Mucosa of descending colon (tissue), 3 donors: ENCODE measurements at regions not wholly inside any gene's neighbourhood (a gene's known extent, or its start where the extent isn't known, plus 50 kb on each side); places are given as distances from the start of the nearest gene placed in this dataset.

Experiments used
- ATAC-seq: fragments of 200-7000 bp; cut with Tn5 transposase; one replicate; pipeline ENCODE4 v1.9.1; 2020; ENCODE audit warnings: mild to moderate bottlenecking, moderate library complexity
- DNase-seq, 3 donors: peaks; one replicate each; pipeline ENCODE4 v3.0.0-alpha.2; 2020
- H3K36me3 ChIP-seq: fragments of 200-600 bp; one replicate; pipeline ENCODE4 v1.8.0; 2021; ENCODE audit warnings: low read depth, mild to moderate bottlenecking
- H3K4me1 ChIP-seq: fragments of 200-600 bp; one replicate; pipeline ENCODE4 v1.8.0; 2021; ENCODE audit warnings: low read depth, mild to moderate bottlenecking
- H3K4me3 ChIP-seq: fragments of 200-600 bp; one replicate; pipeline ENCODE4 v1.8.0; 2021; ENCODE audit warnings: mild to moderate bottlenecking
- H3K9me3 ChIP-seq: fragments of 200-600 bp; one replicate; pipeline ENCODE4 v1.8.0; 2021; ENCODE audit warnings: mild to moderate bottlenecking
- intact Hi-C, 2 donors: fragments of 100-400 bp; cut with DNase I in 1 of 2; cut with micrococcal nuclease in 1 of 2; formaldehyde crosslinking; loops; one replicate each; pipeline versions ENCODE4 v1.11.0 to v1.11.1; 2022; cut with DNase I, micrococcal nuclease
- TF ChIP-seq, protein P1 (sequence below): fragments of 200-600 bp; IDR thresholded peaks from one replicate; pipeline ENCODE4 v1.8.0; 2022; ENCODE audit warnings: antibody characterized with exemption, mild to moderate bottlenecking
- donor health status: DM: no; HTN: no; CAD: no; lungs with moderate emphysema.
- donor health status: DM: no; HTN: no; CAD: no.
- donor health status: DM: no; HTN: yes; CAD: no.

DNA sequence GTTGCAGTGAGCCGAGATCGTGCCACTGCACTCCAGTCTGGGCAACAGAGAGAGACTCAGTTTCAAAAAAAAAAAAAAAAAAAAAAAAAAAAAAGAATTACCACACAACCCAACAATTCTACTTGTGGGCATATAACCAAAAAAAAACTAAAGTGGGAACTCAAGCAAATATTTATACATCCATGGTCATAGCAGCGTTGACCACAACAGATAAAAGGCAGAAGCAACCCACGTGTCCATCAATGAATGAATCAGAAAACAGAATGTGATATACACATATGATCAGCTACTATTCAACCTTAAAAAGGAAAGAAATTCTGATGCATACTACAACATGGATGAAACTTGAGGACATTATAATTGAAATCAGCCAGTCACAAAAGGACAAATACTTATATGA, 179.3 kb upstream of the NEBL start:
- H3K4me1 ChIP-seq: no peaks in the 10 kb centered on the region
- TF ChIP-seq, protein P1, sequence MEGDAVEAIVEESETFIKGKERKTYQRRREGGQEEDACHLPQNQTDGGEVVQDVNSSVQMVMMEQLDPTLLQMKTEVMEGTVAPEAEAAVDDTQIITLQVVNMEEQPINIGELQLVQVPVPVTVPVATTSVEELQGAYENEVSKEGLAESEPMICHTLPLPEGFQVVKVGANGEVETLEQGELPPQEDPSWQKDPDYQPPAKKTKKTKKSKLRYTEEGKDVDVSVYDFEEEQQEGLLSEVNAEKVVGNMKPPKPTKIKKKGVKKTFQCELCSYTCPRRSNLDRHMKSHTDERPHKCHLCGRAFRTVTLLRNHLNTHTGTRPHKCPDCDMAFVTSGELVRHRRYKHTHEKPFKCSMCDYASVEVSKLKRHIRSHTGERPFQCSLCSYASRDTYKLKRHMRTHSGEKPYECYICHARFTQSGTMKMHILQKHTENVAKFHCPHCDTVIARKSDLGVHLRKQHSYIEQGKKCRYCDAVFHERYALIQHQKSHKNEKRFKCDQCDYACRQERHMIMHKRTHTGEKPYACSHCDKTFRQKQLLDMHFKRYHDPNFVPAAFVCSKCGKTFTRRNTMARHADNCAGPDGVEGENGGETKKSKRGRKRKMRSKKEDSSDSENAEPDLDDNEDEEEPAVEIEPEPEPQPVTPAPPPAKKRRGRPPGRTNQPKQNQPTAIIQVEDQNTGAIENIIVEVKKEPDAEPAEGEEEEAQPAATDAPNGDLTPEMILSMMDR: no peak
- ATAC-seq (no peak), DNase-seq (no peak)
- no peaks in the 10 kb centered on the region for H3K9me3 ChIP-seq
- H3K36me3 ChIP-seq: no peaks in the 10 kb centered on the region
- H3K4me3 ChIP-seq: no peak overlapping the region
- intact Hi-C loops: no loop called here

DNA sequence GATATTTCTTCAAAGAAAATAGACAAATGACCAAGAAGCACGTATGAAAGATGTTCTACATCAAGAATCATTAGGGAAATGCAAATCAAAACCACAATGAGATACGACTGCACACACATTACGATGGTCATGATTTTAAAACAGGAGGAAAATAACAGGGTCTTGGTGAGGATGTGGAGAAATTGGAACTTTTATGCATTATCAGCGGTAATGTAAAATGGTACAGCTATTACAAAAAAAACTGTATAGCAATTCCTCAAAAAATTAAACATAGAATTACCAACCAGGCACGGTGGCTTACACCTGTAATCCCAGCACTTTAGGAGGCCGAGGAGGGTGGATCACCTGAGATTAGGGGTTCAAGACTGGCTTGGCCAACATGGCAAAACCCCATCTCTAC, 178.8 kb upstream of the NEBL start:
- Histone ChIP-seq H3K9me3 (no peaks in the 10 kb centered on the region), H3K4me1 (no peaks in the 10 kb centered on the region), H3K36me3 (no peaks in the 10 kb centered on the region), H3K4me3 (no peak overlapping the region)
- intact Hi-C loops: no loop called here
- ATAC-seq (no peak), DNase-seq (no peak)
- TF ChIP-seq, protein P1: no peak

DNA sequence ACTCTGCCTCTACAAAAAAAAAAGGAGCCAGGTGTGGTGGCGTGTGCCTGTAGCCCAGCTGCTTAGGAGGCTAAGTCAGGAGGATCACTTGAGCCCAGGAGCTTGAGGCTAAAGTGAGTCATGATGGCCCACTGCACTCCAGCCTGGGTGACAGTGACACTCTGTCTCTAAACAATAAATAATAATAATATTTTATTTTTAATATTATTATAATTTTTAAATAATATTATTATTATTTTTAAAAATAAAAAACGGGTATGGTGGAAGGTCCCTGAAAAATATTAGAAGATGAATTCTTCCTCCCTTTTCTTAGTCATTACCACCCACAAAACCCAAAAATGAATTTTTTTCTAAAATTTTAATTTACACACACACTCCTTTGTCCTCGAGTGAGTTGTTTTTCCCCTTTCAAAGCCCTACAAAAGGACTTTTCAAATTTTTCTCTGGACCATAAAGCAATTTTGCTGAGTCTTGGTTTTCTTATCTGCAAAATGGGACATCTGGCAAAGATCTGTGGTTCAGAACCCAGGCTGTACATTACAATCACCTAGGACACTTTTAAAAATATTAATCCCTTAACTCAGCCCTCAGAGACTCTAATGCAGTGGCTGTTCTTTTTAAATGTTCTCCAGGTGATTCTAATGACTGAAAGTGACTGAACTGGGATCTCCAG, 174.0 kb upstream of the NEBL start:
- TF ChIP-seq, protein P1: no peak
- DNase-seq (no peak), ATAC-seq (no peak)
- intact Hi-C loops: no loop called here
- H3K4me1 ChIP-seq: no peaks in the 10 kb centered on the region
- H3K4me3 ChIP-seq: no peak overlapping the region
- no peaks in the 10 kb centered on the region for H3K9me3 ChIP-seq
- H3K36me3 ChIP-seq: no peaks in the 10 kb centered on the region

DNA sequence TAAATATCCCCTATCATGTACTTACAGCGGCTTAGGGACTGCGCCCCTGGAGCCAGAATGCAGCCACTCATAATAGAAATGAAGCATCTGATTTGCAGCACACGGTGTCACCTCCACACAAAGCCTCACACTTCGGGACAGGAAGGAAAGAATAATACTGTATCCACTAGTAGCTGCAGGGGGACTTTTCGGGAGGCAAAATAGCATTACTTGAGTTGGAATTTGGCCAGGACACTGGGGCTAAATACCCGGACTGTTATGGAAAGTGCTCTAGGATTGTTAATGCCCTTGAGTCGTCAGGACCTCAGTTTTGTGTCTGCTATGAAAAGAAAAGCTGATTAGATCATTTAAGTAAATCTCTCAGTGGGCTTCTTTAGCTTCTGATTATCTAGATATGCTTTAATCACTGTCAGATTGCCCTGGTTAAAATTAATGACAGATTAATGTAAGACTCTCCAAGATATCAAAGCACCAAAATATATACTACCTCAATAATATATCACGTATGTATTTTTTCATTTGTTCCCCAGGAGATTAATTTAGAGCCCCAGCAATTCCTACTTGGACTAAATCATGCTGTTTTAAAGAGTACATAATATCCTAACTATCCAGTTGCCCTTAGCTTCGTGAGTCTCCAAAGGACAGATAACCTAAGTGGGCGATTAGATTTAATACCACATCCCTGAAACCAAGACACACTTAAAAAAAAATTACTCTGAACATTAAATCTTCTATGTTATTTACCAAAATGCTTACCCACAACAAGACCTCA, 173.0 kb upstream of the NEBL start:
- no peak for ATAC-seq
- H3K36me3 ChIP-seq: no peaks in the 10 kb centered on the region
- TF ChIP-seq, protein P1: no peak
- no peak overlapping the region for H3K4me3 ChIP-seq
- DNase-seq: no peak
- no peaks in the 10 kb centered on the region for H3K9me3 ChIP-seq
- intact Hi-C loops: no loop called here
- H3K4me1 ChIP-seq: no peaks in the 10 kb centered on the region

DNA sequence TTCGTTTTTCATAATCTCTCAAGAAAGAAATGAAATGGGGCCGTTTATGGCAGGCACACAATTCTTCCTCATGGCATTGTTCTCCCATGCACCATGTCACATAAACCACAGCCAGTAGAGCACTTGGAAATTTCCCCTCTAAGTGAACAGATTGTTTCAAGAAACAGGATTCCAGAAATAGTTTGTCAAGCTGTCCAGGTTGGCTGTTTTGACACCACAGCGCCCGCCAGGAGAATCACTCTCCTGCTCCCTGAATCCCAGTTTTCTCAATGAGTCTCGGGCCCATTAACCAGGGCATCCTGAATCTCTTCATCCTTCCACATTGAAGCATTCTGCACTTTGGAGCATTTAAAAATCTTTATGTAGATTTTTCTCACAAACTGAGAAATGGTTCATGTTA, 172.2 kb upstream of the NEBL start:
- DNase-seq: no peak
- no peak for ATAC-seq
- TF ChIP-seq, protein P1: no peak
- intact Hi-C loops: no loop called here
- Histone ChIP-seq H3K9me3 (no peaks in the 10 kb centered on the region), H3K4me3 (no peak overlapping the region), H3K4me1 (no peaks in the 10 kb centered on the region), H3K36me3 (no peaks in the 10 kb centered on the region)
